HFFc6 (cell line): ENCODE measurements at regions not wholly inside any gene's neighbourhood (a gene's known extent, or its start where the extent isn't known, plus 50 kb on each side); places are given as distances from the start of the nearest gene placed in this dataset.

Experiments
- DNase-seq: peaks from one replicate; pipeline ENCODE4 v3.0.0-alpha.2; 2018
- H3K27ac Mint-ChIP-seq: 2 replicates; pipeline ENCODE4 v1.8.0; 2020; ENCODE audit warnings: mild to moderate bottlenecking, mixed read lengths
- H3K27me3 Mint-ChIP-seq: 2 replicates; pipeline ENCODE4 v1.8.0; 2021; ENCODE audit warnings: mild to moderate bottlenecking, moderate library complexity, mixed read lengths; ENCODE audit not compliant: insufficient read depth
- H3K36me3 Mint-ChIP-seq: 2 replicates; pipeline ENCODE4 v1.8.0; 2021; ENCODE audit warnings: low read depth, mixed read lengths
- H3K4me1 Mint-ChIP-seq: 2 replicates; pipeline ENCODE4 v1.8.0; 2020; ENCODE audit warnings: low read depth, mixed read lengths
- H3K4me3 Mint-ChIP-seq: 2 replicates; pipeline ENCODE4 v1.8.0; 2020; ENCODE audit warnings: mild to moderate bottlenecking, moderate library complexity, mixed read lengths
- H3K9me3 Mint-ChIP-seq: 2 replicates; pipeline ENCODE4 v1.8.0; 2020; ENCODE audit warnings: mild to moderate bottlenecking, mixed read lengths
- CTCF ChIP-seq: fragments of 200-600 bp; sonication (generic); IDR thresholded peaks from 2 replicates; pipeline ENCODE4 v1.5.0; 2021; ENCODE audit warnings: antibody characterized with exemption, mild to moderate bottlenecking

- Mint-ChIP-seq H3K4me3 (no peak overlapping the region), H3K27me3 (peaks cover 18% of the 10 kb centered on the region), H3K4me1 (no peaks in the 10 kb centered on the region), H3K9me3 (no peaks in the 10 kb centered on the region), H3K36me3 (no peaks in the 10 kb centered on the region), H3K27ac (no peak overlapping the region)
- no peak for DNase-seq
- no peak for TF ChIP-seq CTCF
Measured at GRCh38 chr13:99665711-99666110, 164.4 kb downstream of the TM9SF2 start.

- H3K27ac Mint-ChIP-seq, result no peak overlapping the region
- DNase-seq, result no peak
- H3K4me3 Mint-ChIP-seq, result no peak overlapping the region
- peaks cover 15% of the 10 kb centered on the region for H3K27me3 Mint-ChIP-seq
- TF ChIP-seq CTCF, result no peak
- H3K9me3 Mint-ChIP-seq, result no peaks in the 10 kb centered on the region
- H3K4me1 Mint-ChIP-seq, result no peaks in the 10 kb centered on the region
- H3K36me3 Mint-ChIP-seq, result no peaks in the 10 kb centered on the region
Measured at GRCh38 chr13:99663908-99664307, 162.6 kb downstream of the TM9SF2 start.

- Mint-ChIP-seq H3K4me1 (no peaks in the 10 kb centered on the region), H3K4me3 (no peak overlapping the region), H3K36me3 (no peaks in the 10 kb centered on the region), H3K27ac (no peak overlapping the region), H3K27me3 (peaks cover 12% of the 10 kb centered on the region), H3K9me3 (no peaks in the 10 kb centered on the region)
- no peak for DNase-seq
- TF ChIP-seq CTCF, result no peak
Measured at GRCh38 chr13:99663185-99663825, 162.0 kb downstream of the TM9SF2 start.

GRCh38 chr13:99662678-99663077 lies 161.4 kb downstream of the TM9SF2 start:
- Mint-ChIP-seq H3K27me3 (peaks cover 10% of the 10 kb centered on the region), H3K4me1 (no peaks in the 10 kb centered on the region), H3K27ac (no peak overlapping the region)

GRCh38 chr13:99661791-99662190 lies 160.5 kb downstream of the TM9SF2 start:
- TF ChIP-seq CTCF, result no peak
- H3K27me3 Mint-ChIP-seq, result peaks cover 9% of the 10 kb centered on the region
- no peak overlapping the region for H3K4me3 Mint-ChIP-seq
- no peaks in the 10 kb centered on the region for H3K36me3 Mint-ChIP-seq
- peaks cover 2% of the 10 kb centered on the region; the same call in 1 of the 2 replicates for H3K4me1 Mint-ChIP-seq
- no peak overlapping the region for H3K27ac Mint-ChIP-seq
- DNase-seq, result no peak
- no peaks in the 10 kb centered on the region for H3K9me3 Mint-ChIP-seq

More at GRCh38 chr13:99662678-99663077, 161.4 kb downstream of the TM9SF2 start:
- Mint-ChIP-seq H3K36me3 (no peaks in the 10 kb centered on the region), H3K9me3 (no peaks in the 10 kb centered on the region), H3K4me3 (no peak overlapping the region)
- no peak for DNase-seq
- no peak for TF ChIP-seq CTCF
